Left lung (tissue), 4 donors: ENCODE measurements at regions not wholly inside any gene's neighbourhood (a gene's known extent, or its start where the extent isn't known, plus 50 kb on each side); places are given as distances from the start of the nearest gene placed in this dataset.

Experiments
- ATAC-seq: fragments of 200-7000 bp; cut with Tn5 transposase; one replicate; pipeline ENCODE4 v1.9.1; 2020; ENCODE audit warnings: moderate library complexity
- DNase-seq, 4 donors: peaks; one replicate each; pipeline ENCODE4 v3.0.0-alpha.2; 2013 to 2020
- H3K27ac ChIP-seq, 2 donors: fragments of 200-600 bp; sonication (generic) in 1 of 2; one replicate each; pipeline versions ENCODE4 v1.5.0 to v1.8.0; 2020 to 2021
- H3K27me3 ChIP-seq, 2 donors: fragments of 200-600 bp; sonication (generic) in 1 of 2; one replicate each; pipeline versions ENCODE4 v1.5.0 to v1.8.0; 2020 to 2021
- H3K36me3 ChIP-seq, 2 donors: fragments of 200-600 bp; sonication (generic) in 1 of 2; one replicate each; pipeline versions ENCODE4 v1.5.0 to v1.8.0; 2020 to 2021
- H3K4me1 ChIP-seq, 2 donors: fragments of 200-600 bp; one replicate each; pipeline ENCODE4 v1.8.0; 2021
- H3K4me3 ChIP-seq, 2 donors: fragments of 200-600 bp; sonication (generic) in 1 of 2; one replicate each; pipeline versions ENCODE4 v1.5.0 to v1.8.0; 2020 to 2021; ENCODE audit warnings: mild to moderate bottlenecking in 1 of 2
- H3K9me3 ChIP-seq, 2 donors: fragments of 200-600 bp; sonication (generic) in 1 of 2; one replicate each; pipeline versions ENCODE4 v1.5.0 to v1.8.0; 2020 to 2021
- CTCF ChIP-seq, 2 donors: fragments of 200-600 bp; sonication (generic) in 1 of 2; IDR thresholded peaks; one replicate each; pipeline versions ENCODE4 v1.5.0 to v1.8.0; 2021; ENCODE audit warnings: antibody characterized with exemption in 2 of 2
- intact Hi-C, 2 donors: fragments of 100-400 bp; cut with DNase I; formaldehyde crosslinking; loops; one replicate each; pipeline versions ENCODE4 v1.11.2 to v1.14.2; 2022
- donor health status: DM: no; HTN: yes; CAD: no.
- donor health status: DM: no; HTN: no; CAD: no.

- no peak for ATAC-seq
- TF ChIP-seq CTCF (IDR thresholded peaks at IDR 0.05), result no peak
- intact Hi-C loops, result no loop called here
- H3K27ac ChIP-seq, result no peak overlapping the region
- H3K27me3 ChIP-seq, result peaks cover 0 to 36% of the 10 kb centered on the region in 2 donors
- H3K36me3 ChIP-seq, result no peaks in the 10 kb centered on the region
- H3K9me3 ChIP-seq, result peaks cover 0 to 22% of the 10 kb centered on the region in 2 donors
- H3K4me3 ChIP-seq, result no peak overlapping the region
- DNase-seq, result no peak
- no peaks in the 10 kb centered on the region for H3K4me1 ChIP-seq
These were observed 291.1 kb downstream of the PTPRU start for GRCh38 chr1:29527314-29528004.

GRCh38 chr1:29525941-29526340 lies 289.6 kb downstream of the PTPRU start:
- DNase-seq (no peak), ATAC-seq (no peak)
- Histone ChIP-seq H3K9me3 (peaks cover 0 to 18% of the 10 kb centered on the region in 2 donors), H3K4me1 (no peaks in the 10 kb centered on the region), H3K27ac (no peak overlapping the region), H3K4me3 (no peak overlapping the region), H3K27me3 (peaks cover 0 to 49% of the 10 kb centered on the region in 2 donors), H3K36me3 (no peaks in the 10 kb centered on the region)
- TF ChIP-seq CTCF (IDR thresholded peaks at IDR 0.05), result no peak
- intact Hi-C loops, result no loop called here

DNA sequence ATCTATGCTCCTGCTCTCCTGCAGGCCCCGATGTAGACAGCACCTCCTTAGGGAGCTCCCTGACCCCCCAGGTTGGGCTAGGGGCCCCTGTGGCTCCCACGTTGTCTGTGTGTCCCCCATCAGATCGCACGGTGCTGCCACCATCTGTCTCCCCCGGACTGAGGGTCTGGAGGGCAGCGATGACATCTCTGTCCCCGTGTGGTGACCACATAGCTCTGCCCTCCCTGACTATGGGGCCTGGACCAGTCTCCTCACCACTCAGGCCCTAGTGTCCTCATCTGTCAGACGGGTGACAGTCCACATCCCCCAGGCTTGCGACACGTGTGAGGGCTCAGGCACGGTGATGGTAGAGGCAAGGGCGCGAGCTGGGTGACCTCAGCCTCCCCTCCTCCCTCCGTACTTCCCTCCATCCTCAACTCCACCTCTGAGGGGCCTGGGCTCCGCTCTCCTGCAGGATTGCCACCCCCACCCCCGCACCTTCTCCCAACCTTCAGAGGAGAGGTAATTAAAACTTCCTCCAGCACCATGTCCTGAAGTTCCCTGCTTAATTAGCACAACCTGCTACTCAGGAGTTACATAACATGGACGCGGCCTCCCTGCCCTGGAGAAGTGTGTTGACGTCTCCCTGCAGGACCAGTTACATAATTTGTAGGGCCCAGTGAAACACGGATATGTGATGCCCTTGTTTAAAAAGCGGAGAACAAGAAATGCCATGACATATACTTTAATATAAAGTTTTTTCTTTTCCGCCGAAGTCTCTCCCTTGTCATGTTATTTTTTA lies 288.2 kb downstream of the PTPRU start:
- peaks cover 0 to 62% of the 10 kb centered on the region in 2 donors for H3K27me3 ChIP-seq
- ATAC-seq (no peak), DNase-seq (no peak)
- H3K4me3 ChIP-seq, result no peak overlapping the region
- TF ChIP-seq CTCF (IDR thresholded peaks at IDR 0.05), result no peak
- H3K36me3 ChIP-seq, result no peaks in the 10 kb centered on the region
- H3K9me3 ChIP-seq, result peaks cover 0 to 6% of the 10 kb centered on the region in 2 donors
- intact Hi-C loops, result no loop called here
- H3K27ac ChIP-seq, result no peak overlapping the region
- no peaks in the 10 kb centered on the region for H3K4me1 ChIP-seq

DNA sequence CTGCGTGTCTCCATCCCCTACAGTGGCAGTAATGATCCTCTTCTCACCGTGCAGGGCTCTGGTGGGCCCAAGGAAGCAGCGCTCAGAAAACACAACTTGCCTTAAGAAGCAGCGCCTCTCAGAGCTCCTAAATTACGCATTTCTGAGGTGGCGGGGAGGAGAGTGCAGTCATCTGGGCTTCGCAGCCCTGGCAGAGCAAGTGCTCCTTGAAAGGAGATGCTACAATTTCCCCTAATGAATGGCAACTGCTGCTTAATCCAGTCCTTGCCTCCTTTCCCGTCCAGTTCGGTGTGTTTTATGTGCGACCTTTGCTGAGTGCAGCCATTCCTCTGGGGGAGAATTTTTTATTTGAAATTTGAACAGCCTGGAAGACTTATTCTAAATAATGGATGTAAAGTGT lies 287.3 kb downstream of the PTPRU start:
- no peaks in the 10 kb centered on the region for H3K36me3 ChIP-seq
- no peaks in the 10 kb centered on the region for H3K9me3 ChIP-seq
- no peak overlapping the region for H3K27ac ChIP-seq
- H3K27me3 ChIP-seq, result peaks cover 0 to 69% of the 10 kb centered on the region in 2 donors
- no peaks in the 10 kb centered on the region for H3K4me1 ChIP-seq
- no peak for TF ChIP-seq CTCF (IDR thresholded peaks at IDR 0.05)
- no peak overlapping the region for H3K4me3 ChIP-seq
- ATAC-seq (no peak), DNase-seq (no peak)
- intact Hi-C loops, result no loop called here

DNA sequence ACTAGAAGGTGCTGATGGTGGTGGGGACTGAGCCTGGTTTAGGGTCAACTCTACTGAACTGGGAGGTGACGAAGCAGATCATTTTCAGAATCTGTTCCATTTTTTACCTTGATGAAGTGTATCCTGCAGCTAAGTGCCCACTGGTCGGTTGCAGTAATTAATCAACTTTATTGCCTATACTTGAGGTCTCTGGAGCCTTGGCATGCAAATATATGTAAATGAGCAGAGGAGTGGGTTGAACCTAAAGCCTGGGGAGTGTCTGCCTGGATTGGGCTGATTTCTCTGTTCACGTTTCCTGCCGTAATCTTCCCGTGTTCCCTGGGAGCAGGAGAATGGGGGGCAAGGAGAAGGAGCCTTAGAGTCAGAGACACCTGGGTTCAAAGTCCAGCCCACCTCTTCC lies 286.8 kb downstream of the PTPRU start:
- ATAC-seq (no peak), DNase-seq (no peak)
- Histone ChIP-seq H3K4me1 (no peaks in the 10 kb centered on the region), H3K27me3 (peaks cover 0 to 67% of the 10 kb centered on the region in 2 donors), H3K4me3 (no peak overlapping the region), H3K27ac (no peak overlapping the region), H3K36me3 (no peaks in the 10 kb centered on the region), H3K9me3 (no peaks in the 10 kb centered on the region)
- intact Hi-C loops, result no loop called here
- no peak for TF ChIP-seq CTCF (IDR thresholded peaks at IDR 0.05)
